DMS153 treated with DMSO at 0.1 percent for 48 hours (cell line): ENCODE measurements at regions not wholly inside any gene's neighbourhood (a gene's known extent, or its start where the extent isn't known, plus 50 kb on each side); places are given as distances from the start of the nearest gene placed in this dataset.
"Not testable (repeated sequence)": the region's sequence is repeated elsewhere in the genome, so short reads cannot be mapped to it uniquely, and the experiment has no call there.

ENCODE experiments used
- DNase-seq: peaks from one replicate; lab custom pipeline; 2025; ENCODE audit not compliant: unreplicated experiment; lab: John Stamatoyannopoulos, UW

DNA sequence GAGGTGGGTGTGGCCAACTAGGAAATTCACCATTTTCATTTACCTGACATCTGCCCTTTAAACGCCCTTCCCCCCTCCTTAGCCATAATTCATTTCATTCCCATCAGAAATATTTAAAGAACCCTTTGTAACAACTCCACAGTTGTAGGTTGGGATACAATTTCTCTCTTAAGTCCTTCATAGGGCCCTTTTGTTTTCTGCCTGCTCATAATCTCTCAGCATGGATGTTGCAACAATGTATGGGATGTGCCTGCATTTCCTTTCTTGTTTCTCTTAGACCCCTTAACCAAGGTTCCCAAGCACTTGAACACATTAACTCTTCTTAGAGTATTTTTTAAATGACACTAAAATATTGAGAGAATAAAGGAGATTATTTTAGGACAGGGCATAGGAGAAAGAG lies 51.7 kb upstream of the MYO10 start:
- no peak for DNase-seq

DNA sequence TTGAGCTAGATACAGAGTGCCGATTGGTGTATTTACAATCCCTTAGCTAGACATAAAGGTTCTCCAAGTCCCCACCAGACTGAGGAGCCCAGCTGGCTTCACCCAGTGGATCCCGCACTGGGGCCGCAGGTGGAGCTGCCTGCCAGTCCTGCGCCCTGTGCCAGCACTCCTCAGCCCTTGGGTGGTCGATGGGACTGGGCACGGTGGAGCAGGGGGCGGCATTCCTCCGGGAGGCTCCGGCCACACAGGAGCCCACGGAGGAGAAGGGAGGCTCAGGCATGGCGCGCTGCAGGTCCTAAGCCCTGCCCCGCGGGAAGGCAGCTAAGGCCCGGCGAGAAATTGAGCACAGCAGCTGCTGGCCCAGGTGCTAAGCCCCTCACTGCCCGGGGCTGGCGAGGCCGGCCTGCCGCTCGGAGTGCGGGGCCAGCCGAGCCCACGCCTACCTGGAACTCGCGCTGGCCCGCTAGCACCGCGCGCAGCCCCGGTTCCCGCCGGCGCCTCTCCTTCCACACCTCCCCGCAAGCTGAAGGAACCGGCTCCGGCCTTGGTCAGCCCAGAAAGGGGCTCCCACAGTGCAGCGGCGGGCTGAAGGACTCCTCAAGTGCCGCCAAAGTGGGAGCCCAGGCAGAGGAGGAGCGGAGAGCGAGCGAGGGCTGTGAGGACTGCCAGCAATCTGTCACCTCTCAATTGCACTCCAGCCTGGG lies 54.9 kb upstream of the MYO10 start:
- not testable (repeated sequence) for DNase-seq

DNA sequence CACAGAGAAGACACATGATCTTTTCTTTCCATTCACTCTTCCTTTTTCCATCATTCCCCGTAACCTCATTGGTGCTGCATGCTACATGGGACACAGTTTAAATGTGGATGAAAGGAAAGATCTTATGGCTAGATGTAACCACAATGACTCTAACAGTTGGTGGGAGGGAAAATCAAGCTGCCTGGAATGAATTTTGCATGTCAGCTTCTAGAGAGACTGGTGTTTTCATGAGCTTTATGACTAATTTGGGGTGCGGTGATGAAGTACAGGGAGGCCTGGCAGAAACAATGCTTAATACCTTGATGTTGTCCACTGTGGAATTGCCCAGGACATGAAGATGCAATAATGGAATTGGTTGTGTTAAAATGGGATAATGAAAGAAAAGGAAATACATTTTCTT lies 55.9 kb upstream of the MYO10 start:
- no peak for DNase-seq

DNA sequence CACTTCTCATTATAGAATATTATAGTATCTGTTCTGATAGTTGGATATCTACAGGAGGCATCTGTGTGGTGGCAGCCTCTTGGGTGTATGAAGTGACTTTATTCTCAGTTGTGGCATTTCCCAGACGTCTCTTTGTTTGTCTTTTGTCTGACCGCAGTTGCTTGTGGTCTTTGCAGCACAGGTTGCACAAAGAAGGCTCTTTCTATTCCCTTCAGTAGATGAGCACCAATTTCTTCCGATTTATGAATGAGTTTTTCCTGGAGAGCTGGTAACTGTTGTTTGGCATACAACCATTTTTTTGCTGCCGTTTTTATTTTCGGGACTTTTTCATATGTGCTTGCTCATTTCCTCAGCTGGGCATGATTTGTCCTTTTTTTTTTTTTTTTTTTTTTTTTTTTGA lies 56.4 kb upstream of the MYO10 start:
- no peak for DNase-seq

DNA sequence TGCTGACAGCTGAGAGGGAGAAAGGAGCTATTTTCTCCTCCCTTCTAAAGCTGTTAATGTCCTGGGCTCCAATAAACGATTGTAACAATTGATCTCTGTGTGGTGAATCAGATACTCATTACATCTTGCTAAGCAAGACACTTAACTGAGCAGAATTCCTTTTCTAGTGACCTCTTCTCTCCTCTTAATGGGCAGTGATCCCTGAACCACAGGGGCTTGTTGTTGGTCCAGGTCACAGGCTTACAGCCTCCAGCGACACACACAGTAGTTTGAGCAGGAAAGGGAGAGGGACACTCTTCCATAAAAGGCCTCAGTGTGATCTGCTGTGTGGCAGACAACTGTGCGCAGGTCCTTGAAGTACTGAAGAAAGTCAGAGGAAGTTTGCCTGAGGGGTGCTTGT lies 58.5 kb upstream of the MYO10 start:
- DNase-seq, result no peak

DNA sequence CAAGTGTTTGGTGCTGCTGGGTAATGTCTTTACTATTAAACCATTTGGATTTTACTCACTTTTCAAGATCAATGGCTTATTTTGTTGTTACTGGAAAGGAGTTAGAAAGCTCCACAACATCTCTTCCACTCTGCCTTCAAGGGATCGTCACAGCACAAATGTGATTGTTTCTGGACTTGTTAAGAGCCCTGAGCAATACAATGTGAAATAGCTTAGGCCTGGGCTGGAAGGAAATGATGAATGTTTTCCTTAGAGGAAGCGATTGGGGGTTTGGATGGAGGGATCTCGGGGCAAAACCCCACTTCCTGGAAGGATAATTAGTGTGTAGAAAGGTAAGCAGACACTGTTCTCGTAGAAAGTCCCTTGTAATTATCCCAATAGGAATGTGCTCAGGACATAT lies 59.3 kb upstream of the MYO10 start:
- no peak for DNase-seq

DNA sequence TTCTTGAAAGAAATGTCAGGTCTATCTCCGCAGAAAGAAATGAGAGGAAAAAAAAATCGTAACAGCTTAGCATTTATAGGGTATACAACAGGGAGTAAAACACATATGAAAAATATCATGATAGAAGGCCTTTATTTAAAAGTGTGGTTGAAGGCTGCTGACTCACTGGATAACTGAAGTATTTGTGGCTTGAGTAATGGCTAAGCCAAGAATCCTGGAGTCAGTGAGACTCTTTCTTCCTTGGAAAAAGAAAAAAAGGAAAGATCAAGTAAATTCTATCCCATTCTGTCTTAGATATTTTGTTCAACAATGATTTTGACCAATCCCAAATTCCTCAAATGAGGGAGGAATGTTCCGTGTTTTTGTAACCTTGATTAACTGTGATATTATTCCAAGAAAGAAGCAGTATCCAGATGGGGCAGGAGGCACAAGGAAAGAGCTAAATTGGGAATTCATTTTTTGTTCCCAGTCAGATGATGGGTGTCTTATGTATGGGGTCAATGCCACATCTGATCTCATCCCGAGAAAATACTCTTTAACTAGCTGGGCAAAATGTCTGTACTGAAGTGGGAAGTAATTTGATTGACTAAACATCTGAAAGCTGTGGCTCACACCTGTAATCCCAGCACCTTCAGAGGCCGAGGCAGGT lies 64.3 kb upstream of the MYO10 start:
- no peak for DNase-seq

DNA sequence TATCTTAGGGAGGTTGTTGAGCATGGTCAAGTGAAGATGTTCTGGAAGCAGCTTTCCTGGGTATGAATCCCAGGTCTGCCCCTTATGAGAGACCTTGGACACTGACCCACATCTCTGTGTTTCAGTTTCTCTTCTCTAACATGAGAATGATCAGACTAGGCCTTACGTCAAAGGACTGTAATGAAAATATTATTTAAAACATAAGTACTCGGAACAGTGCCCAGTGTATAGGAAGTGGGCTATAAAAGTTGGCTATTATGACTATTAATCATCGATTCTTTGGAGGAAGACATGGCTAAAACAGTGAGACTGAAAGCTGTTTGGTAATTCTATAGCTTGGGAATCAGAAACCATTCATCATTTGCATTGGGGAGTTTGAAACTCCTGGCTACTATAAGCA lies 65.3 kb upstream of the MYO10 start:
- no peak for DNase-seq

DNA sequence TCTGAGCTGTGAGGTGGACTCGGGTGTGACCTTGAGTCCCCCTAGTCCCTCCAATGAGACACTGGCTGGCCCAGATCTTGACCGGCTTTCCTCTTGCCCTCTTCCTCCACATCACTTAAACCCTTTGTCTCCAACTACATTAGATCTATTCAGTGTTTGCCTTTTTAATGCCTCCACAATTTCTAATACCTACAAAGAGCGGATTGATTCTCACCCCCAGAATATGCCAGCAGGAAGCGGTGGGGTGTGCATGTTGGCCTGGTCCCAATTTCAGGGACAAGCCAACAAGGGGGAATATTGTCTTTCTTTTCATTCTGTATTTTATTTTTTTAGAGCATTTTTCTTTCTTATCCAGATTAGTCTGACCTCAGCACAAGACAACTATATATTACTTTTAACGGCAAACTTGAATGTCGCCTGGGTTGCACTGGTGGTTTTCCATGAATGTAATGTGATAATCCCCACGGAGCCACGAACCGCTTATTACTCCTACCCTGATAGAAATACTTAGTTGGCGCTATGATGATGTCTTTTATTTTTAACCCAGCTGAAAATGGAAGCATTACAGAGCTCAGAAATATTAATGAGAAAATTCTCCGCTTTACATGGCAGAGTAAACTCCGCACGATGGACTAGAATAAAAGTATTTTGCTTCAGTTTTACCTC lies 68.5 kb upstream of the MYO10 start:
- DNase-seq, result no peak

DNA sequence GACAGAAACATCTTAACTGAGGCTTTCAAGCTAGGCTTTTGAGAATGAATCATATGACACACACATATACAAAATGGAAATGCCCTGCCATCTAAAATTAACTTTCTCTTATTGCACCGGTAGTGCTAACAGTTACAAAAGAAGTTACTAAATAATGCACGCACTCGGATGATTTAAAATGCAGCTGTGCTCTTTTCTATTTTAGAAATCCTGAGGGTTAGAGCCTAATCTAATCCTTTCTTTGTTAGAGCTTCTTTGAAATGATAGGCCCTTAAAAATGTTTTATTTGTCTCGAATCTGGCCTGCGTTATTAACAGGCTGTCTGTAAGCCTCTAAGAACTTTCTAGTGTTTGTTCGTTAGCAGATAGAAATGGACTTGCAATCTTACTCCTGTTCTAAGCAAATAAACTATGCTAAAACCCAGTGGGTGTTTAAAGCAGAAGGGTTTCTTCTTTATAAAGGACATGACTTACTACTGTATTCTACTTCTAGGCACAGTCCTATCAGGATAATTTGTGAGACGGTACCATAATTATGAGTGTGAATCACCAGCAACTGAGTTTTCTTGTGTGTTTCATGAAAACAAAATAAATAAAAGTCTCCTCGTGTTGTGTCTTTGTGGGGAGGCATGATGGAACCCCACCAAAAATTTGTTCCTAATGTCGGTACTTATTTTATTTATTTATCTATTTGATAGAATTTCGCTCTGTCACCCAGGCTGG lies 69.2 kb upstream of the MYO10 start:
- DNase-seq, result no peak

DNA sequence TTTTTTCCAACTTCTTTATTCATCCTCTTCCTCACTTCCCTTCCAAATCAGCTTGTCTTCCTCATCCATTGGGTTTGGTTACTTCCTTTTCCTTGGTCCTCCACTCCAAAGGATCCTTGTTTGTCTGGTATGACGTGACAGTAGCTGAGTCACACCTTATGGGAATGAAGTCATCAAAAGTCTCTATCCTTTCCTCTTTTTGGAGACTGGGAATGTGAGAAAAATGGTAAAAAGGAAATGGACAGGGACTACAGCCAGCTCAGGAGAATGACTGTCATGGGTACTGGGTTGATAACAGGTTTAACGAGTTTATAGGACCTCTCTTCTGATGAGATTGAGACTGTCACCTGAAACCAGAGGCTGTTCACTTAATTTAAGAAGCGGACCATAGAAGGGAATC lies 76.2 kb upstream of the MYO10 start:
- DNase-seq, result no peak

DNA sequence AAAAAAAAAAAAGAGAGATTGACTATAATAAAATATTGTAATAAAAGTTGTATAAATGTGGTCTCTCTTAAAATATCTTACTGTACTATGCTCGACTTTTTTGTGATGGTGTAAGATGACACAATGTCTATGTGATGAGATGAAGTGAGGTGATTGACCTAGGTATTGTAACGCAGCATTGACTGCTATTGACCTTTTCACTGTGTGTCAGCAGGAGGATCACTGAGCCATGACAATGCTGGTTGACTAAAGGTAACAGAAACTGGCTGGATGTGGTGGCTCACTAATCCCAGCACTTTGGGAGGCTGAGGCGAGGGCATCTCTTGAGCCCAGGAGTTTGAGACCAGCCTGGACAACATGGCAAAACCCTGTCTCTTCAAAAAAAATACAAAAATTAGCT lies 78.6 kb upstream of the MYO10 start:
- no peak for DNase-seq

DNA sequence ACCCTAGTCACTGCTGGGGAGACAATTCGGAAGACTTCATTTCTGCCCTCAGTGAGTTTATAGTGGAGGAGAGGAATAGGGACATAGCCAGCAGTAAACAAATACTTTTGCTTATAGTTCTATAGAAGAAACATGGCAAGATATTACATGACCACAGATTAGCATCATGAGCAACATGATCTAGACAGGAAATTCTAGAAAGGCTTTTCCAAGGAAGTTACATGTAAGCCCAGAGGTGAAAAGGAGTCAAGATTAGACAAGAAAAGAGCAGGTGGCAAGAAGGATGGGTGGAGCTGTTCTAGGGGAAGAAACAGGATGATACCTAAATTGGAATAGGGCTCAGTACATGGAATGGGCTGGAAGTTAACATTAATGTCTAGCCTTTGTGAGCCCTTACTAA lies 82.8 kb upstream of the MYO10 start:
- DNase-seq, result no peak

DNA sequence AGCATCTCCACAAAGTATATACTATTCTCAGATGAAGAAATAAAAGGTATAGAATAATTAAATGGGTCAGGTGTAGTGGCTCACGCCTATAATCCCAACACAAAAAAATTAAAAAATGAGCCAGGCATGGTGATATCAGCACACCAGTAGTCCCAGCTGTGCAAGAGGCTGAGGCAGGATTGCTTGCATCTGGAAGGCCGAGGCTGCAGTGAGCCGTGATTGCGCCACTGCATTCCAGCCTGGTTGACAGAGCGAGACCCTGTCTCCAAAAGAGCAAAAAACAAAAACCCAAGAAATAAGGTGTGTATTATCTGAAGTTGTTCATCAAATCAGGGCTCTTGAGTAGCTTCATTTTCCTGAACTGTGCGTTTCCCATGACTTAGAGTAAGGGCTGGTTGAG lies 83.2 kb upstream of the MYO10 start:
- DNase-seq, result no peak

DNA sequence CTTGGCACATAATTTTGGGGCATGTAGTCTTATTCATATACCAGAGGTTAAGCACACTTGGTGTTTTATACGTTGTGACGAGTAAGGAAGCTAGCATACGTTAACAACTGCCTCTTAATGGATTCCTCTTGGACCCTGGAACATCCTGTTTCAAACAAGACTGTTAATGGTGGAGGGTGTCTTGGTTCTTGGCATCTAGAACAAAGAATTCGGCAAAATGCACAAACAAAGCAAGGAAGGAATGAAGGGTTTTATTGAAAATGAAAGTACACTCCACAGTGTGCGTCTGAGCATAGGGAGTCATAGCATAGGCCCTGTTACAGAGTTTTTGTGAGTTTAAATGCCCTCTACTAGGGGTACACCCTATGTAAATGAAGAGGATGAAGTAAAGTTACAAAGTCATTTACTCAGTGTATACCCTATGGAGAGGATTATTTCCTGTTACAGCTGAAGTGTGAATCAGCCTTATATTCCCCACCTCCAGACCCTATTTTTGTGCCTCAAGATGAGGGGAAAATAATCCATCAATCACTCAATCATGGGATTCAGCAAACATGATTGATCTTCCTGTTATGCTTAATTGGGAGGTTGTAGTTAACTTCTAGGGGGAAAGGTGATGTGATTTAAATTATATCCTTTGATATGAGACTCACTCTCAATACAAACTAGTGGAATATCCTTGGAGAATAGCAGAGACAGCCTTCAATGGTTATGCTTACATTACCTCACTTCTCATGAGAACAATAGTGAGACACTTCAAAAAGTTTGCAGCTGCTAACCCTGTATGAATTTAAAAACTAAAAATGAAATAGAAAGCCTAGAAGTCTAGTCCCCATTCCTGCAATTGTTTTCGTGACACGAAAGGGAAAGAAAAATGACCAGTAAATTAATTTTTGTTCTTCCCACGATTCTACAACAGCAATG lies 84.9 kb upstream of the MYO10 start:
- DNase-seq, result no peak

DNA sequence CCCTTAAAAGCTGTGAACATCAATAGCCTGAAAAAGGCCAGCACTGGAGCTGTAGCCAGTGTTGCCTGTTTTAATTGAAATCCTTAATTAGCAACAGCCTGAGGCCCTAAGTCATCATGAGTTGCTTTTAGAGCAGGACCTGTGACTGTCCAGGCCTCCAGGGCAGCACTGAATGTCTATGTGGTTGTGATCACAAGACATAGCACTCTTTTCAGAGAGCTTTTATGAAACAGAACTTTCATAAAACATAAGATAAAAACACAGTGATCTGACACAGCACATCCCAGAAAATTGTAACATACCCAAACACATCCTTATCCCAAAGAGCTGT lies 85.5 kb upstream of the MYO10 start:
- DNase-seq, result no peak

DNA sequence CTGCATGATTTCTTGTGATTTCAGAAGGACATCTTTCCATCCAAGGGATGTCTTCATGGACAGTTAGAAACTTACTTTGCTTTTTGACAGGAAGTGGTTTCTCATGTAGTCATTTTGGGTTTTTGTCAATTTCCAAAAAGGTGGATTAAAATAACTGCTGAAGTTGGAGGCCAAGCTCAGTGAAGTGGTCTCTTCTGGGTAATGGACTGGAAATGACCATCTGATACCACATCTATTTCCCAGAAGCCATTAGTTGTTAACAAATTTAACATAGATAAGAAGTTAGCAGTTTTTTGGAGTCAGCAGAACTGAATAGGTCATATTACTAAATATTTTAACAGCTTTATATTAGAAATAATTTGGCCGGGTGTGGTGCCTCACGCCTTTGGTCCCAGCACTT lies 86.2 kb upstream of the MYO10 start:
- no peak for DNase-seq

DNA sequence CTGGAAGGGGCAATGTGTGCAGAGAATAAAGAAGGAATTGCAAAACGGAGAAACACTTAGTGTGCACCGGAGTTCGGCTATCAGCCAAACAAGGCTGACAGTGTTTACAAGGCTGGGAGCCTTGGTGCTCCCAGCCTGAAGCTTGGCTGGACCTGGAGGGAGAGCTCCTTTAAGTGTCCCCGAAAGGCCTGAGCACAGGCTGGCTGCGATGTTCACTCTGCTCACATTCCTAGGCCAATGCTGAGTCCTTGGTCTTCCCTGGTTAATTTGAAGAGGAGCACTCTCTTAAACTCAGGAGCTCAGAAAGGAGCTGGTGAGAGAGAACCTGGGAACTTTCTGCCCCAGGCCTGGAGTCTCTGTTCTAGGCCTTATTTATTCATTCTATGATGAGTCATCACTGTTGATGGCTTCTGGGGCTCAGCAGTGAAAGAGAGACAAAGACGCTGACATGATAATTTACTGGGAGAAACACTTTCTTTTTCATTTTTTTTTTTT lies 88.6 kb upstream of the MYO10 start:
- DNase-seq, result no peak

DNA sequence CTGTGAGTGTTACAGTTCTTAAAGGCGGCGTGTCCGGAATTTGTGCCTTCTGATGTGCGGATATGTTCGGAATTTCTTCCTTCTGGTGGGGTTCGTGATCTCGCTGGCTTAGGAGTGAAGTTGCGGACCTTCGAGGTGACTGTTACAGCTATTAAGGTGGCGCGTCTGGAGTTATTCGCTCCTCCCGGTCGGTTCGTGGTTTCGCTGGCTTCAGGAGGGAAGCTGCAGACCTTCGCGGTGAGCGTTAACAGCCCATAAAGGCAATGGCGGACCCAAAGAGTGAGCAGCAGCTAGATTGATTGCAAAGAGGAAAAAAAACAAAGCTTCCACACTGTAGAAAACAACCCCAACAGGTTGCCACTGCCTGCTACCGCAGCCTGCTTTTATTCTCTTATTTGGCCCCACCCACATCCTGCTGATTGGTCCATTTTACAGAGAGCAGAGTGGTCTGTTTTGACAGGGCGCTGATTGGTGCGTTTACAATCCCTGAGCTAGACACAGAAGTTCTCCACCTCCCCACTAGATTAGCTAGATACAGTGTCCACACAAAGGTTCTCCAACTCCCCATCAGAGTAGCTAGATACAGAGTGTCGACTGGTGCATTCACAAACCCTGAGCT lies 95.7 kb upstream of the MYO10 start:
- DNase-seq, result not testable (repeated sequence)

DNA sequence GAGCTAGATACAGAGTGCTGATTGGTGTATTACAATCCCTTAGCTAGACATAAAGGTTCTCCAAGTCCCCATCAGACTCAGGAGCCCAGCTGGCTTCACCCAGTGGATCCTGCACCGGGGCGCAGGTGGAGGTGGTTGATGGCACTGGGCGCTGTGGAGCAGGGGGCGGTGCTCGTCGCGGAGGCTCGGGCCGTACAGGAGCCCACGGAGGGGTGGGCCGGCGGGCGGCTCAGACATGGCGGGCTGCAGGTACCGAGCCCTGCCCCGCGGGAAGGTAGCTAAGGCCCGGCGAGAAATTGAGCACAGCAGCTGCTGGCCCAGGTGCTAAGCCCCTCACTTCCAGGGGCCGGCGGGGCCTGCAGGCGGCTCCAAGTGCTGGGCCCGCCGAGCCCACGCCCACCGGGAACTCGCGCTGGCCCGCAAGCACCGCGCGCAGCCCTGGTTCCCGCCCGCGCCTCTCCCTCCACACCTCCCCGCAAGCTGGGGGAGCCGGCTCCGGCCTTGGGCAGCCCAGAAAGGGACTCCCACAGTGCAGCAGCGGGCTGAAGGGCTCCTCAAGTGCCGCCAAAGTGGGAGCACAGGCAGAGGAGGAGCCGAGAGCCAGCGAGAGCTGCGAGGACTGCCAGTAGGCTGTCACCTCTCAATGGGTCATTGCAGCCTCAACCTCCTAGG lies 96.4 kb upstream of the MYO10 start:
- not testable (repeated sequence) for DNase-seq
